ENCODE measurements at regions not wholly inside any gene's neighbourhood (a gene's known extent, or its start where the extent isn't known, plus 50 kb on each side); places are given as distances from the start of the nearest gene placed in this dataset.
"Not testable (repeated sequence)": the region's sequence is repeated elsewhere in the genome, so short reads cannot be mapped to it uniquely, and the experiment has no call there.

DNA sequence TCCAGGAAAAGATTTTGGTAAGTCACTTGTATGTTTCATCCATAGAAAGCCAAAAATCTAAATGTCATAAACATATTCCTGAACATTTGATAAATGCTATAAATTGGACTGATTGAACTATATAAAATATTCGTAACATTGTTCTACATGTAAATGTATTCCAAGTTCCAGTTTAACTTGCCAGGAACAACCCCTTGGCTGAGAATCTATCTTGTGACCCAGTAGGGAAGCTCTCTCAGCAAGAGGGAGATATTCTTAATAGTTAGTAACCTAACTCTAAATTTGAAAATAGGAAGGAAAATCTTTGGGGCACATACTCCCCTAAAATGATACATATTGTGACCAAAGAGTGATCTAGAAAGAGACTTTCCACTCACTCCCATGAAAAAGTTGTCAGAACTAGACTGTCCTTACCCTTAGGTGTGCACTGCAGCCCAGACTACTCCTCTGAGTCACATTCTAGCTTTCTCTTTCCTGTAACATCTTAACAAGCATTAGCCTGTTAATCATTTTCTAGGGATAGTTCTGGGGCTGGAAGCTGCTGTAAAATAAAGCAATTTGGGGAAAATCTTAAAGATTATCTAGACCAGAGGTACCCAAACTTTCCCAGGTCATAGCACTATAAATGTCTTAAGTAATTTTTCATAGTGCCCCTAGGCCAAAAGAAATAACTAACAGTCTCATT is 73.7 kb upstream of the SKAP2 start:
- no peak overlapping the region for H3K4me3 ChIP-seq
- intact Hi-C loops (cut with DNase I), result no loop called here
- no peaks in the 10 kb centered on the region for H3K9me3 ChIP-seq
- H3K36me3 ChIP-seq, result no peaks in the 10 kb centered on the region
- no peak for DNase-seq (ENCODE audit: low spot score in 2 of 2)
- no peaks in the 10 kb centered on the region for H3K27me3 ChIP-seq
- TF ChIP-seq, protein P1, sequence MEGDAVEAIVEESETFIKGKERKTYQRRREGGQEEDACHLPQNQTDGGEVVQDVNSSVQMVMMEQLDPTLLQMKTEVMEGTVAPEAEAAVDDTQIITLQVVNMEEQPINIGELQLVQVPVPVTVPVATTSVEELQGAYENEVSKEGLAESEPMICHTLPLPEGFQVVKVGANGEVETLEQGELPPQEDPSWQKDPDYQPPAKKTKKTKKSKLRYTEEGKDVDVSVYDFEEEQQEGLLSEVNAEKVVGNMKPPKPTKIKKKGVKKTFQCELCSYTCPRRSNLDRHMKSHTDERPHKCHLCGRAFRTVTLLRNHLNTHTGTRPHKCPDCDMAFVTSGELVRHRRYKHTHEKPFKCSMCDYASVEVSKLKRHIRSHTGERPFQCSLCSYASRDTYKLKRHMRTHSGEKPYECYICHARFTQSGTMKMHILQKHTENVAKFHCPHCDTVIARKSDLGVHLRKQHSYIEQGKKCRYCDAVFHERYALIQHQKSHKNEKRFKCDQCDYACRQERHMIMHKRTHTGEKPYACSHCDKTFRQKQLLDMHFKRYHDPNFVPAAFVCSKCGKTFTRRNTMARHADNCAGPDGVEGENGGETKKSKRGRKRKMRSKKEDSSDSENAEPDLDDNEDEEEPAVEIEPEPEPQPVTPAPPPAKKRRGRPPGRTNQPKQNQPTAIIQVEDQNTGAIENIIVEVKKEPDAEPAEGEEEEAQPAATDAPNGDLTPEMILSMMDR (IDR thresholded peaks at IDR 0.05), result no peak
- no peaks in the 10 kb centered on the region for H3K4me1 ChIP-seq
- no peak overlapping the region for H3K27ac ChIP-seq

DNA sequence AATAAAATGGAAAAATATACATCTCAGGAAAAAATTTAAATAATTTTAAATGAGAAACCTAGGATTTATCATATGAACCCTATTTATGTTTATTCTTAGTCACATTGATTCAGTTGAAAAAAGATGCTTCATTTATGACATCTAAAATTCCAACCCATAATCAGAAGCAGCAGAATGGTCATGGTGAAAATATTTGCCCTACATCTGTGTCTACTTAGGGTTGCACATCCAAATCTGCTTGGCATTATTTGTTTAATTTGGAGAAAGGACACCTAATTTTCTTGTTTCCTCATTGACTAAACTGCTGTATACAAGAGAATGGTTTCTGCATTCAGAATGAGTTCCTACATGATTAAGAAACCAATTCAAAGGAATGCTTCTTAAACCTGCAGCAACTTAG is 72.9 kb upstream of the SKAP2 start:
- no peaks in the 10 kb centered on the region for H3K27me3 ChIP-seq
- intact Hi-C loops (cut with DNase I), result no loop called here
- no peaks in the 10 kb centered on the region for H3K36me3 ChIP-seq
- TF ChIP-seq, protein P1 (IDR thresholded peaks at IDR 0.05), result no peak
- no peak overlapping the region for H3K4me3 ChIP-seq
- H3K4me1 ChIP-seq, result no peaks in the 10 kb centered on the region
- DNase-seq (ENCODE audit: low spot score in 2 of 2), result no peak
- H3K9me3 ChIP-seq, result no peaks in the 10 kb centered on the region
- H3K27ac ChIP-seq, result no peak overlapping the region

DNA sequence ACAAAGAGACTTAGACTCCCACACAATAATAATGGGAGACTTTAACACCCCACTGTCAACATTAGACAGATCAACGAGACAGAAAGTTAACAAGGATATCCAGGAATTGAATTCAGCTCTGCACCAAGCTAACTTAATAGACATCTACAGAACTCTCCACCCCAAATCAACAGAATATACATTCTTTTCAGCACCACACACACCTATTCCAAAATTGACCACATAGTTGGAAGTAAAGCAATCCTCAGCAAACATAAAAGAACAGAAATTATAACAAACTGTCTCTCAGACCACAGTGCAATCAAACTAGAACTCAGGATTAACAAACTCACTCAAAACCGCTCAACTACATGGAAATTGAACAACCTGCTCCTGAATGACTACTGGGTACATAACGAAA is 68.2 kb upstream of the SKAP2 start:
- H3K9me3 ChIP-seq, H3K4me1 ChIP-seq: not testable (repeated sequence)

DNA sequence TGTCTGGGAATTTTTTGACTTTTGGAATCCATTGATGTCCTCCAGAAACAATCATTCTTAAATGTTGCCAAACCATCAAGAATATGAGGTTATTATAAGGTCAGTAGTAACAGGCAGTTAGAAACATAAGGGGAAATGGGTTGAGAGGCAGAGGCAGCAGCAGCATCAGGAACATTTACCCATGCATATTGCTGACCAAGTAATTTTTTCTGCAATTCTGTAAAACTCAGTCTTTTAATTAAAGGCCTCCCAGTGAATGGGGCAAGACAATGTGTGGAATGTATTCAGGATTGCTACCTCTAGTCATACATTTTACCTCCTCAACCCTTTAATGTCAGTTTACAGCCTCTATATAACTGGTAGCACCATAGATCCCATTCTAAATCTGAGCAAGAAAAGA is 66.5 kb upstream of the SKAP2 start:
- H3K4me1 ChIP-seq, result no peaks in the 10 kb centered on the region
- H3K27ac ChIP-seq, result no peak overlapping the region
- no peaks in the 10 kb centered on the region for H3K9me3 ChIP-seq
- H3K27me3 ChIP-seq, result no peaks in the 10 kb centered on the region
- TF ChIP-seq, protein P1 (IDR thresholded peaks at IDR 0.05), result no peak
- no peaks in the 10 kb centered on the region for H3K36me3 ChIP-seq
- DNase-seq (ENCODE audit: low spot score in 2 of 2), result no peak
- no peak overlapping the region for H3K4me3 ChIP-seq
- intact Hi-C loops (cut with DNase I), result no loop called here

More for the DNA sequence above, 68.2 kb upstream of the SKAP2 start:
- DNase-seq (ENCODE audit: low spot score in 2 of 2); H3K27me3 ChIP-seq; H3K36me3 ChIP-seq; H3K4me3 ChIP-seq; intact Hi-C loops (cut with DNase I); H3K27ac ChIP-seq: not testable (repeated sequence)

DNA sequence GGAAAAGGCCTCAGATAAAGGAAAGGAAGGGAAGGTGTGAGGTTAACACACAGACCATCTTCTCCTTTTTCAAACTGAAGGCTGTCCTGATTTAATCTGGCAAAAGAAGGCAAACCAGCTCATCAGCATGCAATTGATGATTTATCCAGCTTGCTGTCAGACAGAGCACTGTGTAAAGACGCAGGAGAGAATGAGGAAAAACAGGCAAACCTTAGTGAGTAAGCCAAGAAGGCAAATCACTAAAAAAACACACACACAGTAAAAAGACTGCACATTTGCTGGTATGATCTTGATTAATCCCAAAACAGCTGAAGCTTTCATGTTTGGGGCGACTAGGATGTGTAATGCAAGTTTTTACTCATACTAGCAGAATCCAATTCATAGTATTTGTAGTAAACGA is 65.8 kb upstream of the SKAP2 start:
- intact Hi-C loops (cut with DNase I), result no loop called here
- H3K27me3 ChIP-seq, result no peaks in the 10 kb centered on the region
- no peaks in the 10 kb centered on the region for H3K9me3 ChIP-seq
- no peaks in the 10 kb centered on the region for H3K36me3 ChIP-seq
- no peak overlapping the region for H3K4me3 ChIP-seq
- no peaks in the 10 kb centered on the region for H3K4me1 ChIP-seq
- H3K27ac ChIP-seq, result no peak overlapping the region
- TF ChIP-seq, protein P1 (IDR thresholded peaks at IDR 0.05), result no peak
- DNase-seq (ENCODE audit: low spot score in 2 of 2), result no peak

DNA sequence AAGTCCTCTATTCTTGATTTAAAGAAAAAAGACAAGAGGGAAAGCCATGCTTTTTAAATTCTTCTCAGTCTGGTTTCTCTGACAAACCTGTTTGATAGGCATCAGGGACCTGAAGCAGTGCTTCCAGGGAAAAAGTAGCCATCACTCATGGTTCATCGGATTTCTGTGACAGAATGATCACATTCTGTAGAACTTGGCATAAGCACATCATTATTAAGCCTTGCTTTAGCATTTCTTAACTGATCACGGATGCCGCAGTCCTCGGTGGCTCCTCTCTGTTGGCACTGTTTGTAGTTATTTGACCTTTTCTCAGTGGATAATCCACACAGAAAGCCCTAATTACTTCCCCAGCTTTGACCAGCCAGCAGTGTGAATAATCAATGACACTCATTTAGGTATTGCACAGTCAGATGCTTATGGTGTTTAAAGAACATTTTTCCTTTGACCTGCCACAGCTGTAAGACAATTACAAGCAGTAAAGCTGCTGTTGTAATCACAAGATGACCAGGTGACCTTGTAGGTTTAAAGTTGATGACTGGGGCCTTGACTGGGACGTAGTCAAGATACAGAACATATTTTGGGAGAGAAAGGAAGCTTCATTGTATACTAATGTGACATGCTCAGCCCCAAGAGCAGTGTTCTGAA is 64.4 kb upstream of the SKAP2 start:
- Histone ChIP-seq H3K27ac (no peak overlapping the region), H3K27me3 (no peaks in the 10 kb centered on the region), H3K9me3 (no peaks in the 10 kb centered on the region), H3K36me3 (no peaks in the 10 kb centered on the region), H3K4me3 (no peak overlapping the region), H3K4me1 (no peaks in the 10 kb centered on the region)
- no peak for DNase-seq (ENCODE audit: low spot score in 2 of 2)
- intact Hi-C loops (cut with DNase I), result no loop called here
- TF ChIP-seq, protein P1 (IDR thresholded peaks at IDR 0.05), result no peak

All from ascending aorta (tissue), 2 donors.